Adipocyte (in vitro differentiated cells): ENCODE measurements at regions not wholly inside any gene's neighbourhood (a gene's known extent, or its start where the extent isn't known, plus 50 kb on each side); places are given as distances from the start of the nearest gene placed in this dataset.
A peak's percentile ranks its signal among the peaks of the same experiment; 100 is the strongest.

Experiments used
- DNase-seq: peaks from one replicate; pipeline ENCODE4 v3.0.0-alpha.2; 2015; ENCODE audit warnings: low read depth
- H3K27me3 ChIP-seq: replicated peaks from 2 replicates; pipeline ENCODE4 v1.7.0; 2013; ENCODE audit warnings: mild to moderate bottlenecking, low read length, moderate library complexity; ENCODE audit not compliant: control insufficient read depth, insufficient read depth
- H3K36me3 ChIP-seq: 2 replicates; pipeline ENCODE4 v1.7.0; 2013; ENCODE audit warnings: low read length, mild to moderate bottlenecking, moderate library complexity; ENCODE audit not compliant: control insufficient read depth, insufficient read depth, severe bottlenecking
- H3K4me1 ChIP-seq: 2 replicates; pipeline ENCODE4 v1.7.0; 2013; ENCODE audit warnings: mild to moderate bottlenecking, low read length, moderate library complexity; ENCODE audit not compliant: control insufficient read depth, insufficient read depth
- H3K4me3 ChIP-seq: 2 replicates; pipeline ENCODE4 v1.7.0; 2013; ENCODE audit warnings: mild to moderate bottlenecking, low read length, moderate library complexity
- H3K9ac ChIP-seq: 2 replicates; pipeline ENCODE4 v1.7.0; 2013; ENCODE audit warnings: mild to moderate bottlenecking, low read length, moderate library complexity
- H3K9me3 ChIP-seq: 2 replicates; pipeline ENCODE4 v1.7.0; 2013; ENCODE audit warnings: mild to moderate bottlenecking, low read length, moderate library complexity; ENCODE audit not compliant: control insufficient read depth

DNA sequence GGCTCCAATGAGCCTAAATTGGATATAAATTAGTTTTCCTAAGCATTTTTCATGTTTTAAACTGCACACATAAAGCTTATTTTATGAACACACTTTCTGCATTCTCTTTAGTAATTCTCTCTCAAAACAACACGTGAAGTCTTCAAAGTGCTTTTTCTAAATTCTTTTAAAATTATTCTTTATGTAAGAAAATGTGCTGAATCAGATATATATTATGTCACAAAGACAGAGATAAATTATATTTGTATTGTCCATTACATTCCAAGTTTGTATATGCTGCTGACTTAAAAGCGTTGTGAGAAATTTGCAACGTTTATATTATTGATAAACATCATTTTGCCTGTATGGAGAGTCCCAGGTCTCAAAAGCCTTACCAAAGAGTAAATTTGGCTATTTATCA, 465.2 kb downstream of the BCAT1 start:
- Histone ChIP-seq H3K9me3 (no peaks in the 10 kb centered on the region), H3K4me1 (peaks cover 43% of the 10 kb centered on the region), H3K27me3 (no peaks in the 10 kb centered on the region), H3K4me3 (no peak overlapping the region), H3K9ac (no peak overlapping the region), H3K36me3 (no peaks in the 10 kb centered on the region)
- no peak for DNase-seq

DNA sequence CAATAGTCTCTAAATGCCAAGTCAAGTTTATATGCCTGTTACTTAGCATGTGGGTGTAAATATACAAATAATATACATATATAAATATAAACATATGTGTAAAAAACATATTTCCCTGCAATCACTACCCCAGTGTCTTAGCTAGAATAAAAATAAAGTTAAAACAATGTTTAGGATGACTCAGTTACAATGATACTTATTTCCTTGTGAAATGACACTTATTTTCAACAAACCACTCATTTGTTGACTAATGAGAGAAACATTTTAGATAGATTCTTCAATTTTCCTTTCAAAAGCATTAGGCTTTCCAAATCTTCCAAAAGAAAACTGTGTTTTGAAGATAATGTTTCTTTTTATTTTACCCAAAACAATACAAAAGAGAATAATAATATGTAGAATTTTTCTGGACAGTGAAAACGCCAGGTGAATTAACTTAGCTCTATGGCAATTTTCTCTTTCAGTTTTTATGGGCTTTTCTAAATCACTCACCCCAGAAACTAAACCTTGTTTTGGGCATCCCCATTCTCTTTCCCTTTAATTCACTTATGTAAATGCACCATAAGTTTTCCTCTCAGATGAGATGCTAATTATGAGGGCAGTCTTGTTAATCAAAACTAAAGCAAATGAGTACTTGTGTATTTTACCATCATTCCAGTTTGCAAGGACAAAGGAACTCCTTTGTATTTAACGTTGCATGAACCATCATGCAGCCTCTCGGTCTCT, 465.9 kb downstream of the BCAT1 start:
- no peak overlapping the region for H3K4me3 ChIP-seq
- no peaks in the 10 kb centered on the region for H3K36me3 ChIP-seq
- no peak for DNase-seq
- peak overlapping the region; percentile 17 for H3K9ac ChIP-seq
- H3K4me1 ChIP-seq = peaks cover 36% of the 10 kb centered on the region
- H3K9me3 ChIP-seq = no peaks in the 10 kb centered on the region
- H3K27me3 ChIP-seq = no peaks in the 10 kb centered on the region

DNA sequence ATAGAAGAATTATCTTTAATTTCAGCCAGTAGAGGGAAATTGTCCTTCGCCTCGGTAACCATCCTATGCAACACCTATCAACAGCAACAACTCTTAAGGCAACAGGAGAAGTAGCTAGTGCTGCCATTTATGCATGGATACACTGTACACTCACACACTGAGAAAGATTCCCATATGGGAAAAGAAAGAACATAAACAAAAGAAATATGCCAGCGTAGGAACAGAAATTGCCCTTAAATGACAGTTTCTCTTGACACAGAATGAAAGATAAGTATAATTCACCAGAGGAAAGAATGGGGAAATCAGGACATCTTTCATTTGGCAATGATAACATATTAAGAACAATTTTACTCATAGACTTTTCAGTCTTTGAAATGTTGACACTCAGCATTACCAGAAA, 466.9 kb downstream of the BCAT1 start:
- H3K4me3 ChIP-seq = no peak overlapping the region
- no peaks in the 10 kb centered on the region for H3K36me3 ChIP-seq
- peaks cover 26% of the 10 kb centered on the region for H3K4me1 ChIP-seq
- DNase-seq = no peak
- no peaks in the 10 kb centered on the region for H3K27me3 ChIP-seq
- no peaks in the 10 kb centered on the region for H3K9me3 ChIP-seq
- no peak overlapping the region for H3K9ac ChIP-seq

DNA sequence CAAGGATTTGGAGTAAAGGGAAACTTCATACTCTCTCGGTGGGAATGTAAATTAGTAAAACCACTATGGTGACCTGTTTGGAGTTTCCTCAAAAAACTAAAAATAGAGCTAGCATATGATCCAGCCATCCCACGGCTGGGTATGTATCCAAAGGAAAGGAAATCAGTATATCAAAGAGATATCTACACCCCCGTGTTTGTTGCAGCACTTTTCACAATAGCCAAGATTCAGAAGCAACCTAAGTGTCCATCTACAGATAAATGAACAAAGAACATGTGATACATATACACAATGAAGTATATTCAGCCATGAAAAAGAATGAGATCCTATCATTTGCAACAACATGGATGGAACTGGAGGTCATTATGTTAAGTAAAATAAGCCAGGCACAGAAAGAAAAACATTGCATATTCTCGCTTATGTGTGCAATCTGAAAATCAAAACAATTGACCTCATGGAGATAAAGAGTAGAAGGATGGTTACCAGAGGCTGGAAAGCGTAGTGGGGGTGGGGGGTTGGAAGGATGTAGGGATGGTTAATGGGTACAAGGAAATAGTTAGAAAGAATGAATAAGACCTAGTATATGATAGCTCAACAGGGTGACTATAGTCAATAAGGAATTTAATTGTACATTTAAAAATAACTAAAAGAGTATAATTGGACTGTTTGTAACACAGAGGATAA, 468.0 kb downstream of the BCAT1 start:
- H3K9ac ChIP-seq = no peak overlapping the region
- H3K27me3 ChIP-seq = no peaks in the 10 kb centered on the region
- H3K4me3 ChIP-seq = no peak overlapping the region
- peaks cover 21% of the 10 kb centered on the region for H3K4me1 ChIP-seq
- H3K9me3 ChIP-seq = no peaks in the 10 kb centered on the region
- DNase-seq = no peak
- H3K36me3 ChIP-seq = no peaks in the 10 kb centered on the region

DNA sequence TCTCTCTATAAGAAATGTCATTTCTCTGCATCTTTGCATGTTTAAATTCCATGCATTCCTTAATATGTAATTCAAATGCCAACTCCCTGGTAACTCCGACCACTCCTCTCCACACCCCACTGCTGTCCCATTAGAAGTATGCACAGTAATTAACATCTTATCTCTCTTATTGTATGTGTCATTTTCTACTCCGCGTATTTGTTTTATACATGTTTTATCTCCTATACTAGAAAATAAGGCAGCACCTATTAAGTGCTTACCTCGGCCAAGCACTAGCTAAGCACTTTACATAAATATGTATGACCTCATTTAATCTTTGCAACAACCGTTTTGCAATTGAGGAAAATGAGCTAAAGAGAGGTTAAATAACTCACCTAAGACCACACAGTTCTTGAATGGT, 469.8 kb downstream of the BCAT1 start:
- no peak overlapping the region for H3K9ac ChIP-seq
- DNase-seq = no peak

DNA sequence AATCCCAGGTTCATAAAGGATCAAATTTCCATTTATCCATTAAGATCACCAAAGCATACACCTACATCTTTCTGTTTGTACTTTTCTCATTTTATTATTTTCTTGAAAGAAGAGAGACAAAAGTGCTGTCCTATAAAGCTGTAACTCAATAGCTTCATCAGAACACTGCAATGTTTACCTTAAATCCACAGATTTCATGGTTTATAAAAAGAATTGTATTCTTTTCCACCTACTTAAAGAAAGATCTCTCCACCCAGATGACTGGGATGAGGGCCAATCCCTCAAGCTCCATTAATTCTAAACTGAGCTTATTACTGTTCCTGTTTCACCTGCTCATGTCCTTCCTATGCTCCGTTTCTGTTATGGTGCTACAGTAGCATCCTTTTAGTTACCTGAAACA, 470.6 kb downstream of the BCAT1 start:
- peaks cover 17% of the 10 kb centered on the region for H3K4me1 ChIP-seq
- H3K27me3 ChIP-seq = no peaks in the 10 kb centered on the region
- H3K9me3 ChIP-seq = no peaks in the 10 kb centered on the region
- no peak for DNase-seq
- H3K4me3 ChIP-seq = no peak overlapping the region
- no peak overlapping the region for H3K9ac ChIP-seq
- no peaks in the 10 kb centered on the region for H3K36me3 ChIP-seq

More for the DNA sequence above, 469.8 kb downstream of the BCAT1 start:
- H3K9me3 ChIP-seq = no peaks in the 10 kb centered on the region
- H3K36me3 ChIP-seq = no peaks in the 10 kb centered on the region
- H3K4me3 ChIP-seq = no peak overlapping the region
- H3K27me3 ChIP-seq = no peaks in the 10 kb centered on the region
- H3K4me1 ChIP-seq = peaks cover 21% of the 10 kb centered on the region

DNA sequence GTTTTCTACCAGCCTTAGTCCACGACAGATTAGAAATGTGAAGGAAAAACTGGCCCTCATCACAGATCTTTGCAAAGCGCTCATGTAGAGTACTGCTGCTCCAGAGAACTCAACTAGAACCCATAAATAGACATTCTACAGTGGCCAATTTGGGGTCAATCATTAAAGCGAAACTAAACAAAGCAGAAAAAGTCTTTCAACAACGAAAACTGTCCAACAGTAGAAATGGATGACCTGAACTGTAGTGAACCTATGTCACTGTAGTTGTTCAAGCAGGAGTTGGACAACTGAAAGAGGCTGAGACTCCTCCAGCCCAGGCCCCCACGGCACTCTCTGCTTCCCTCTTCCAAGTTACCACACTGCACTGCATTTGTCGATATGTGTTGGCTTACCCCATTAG, 472.6 kb downstream of the BCAT1 start:
- Histone ChIP-seq H3K4me3 (no peak overlapping the region), H3K27me3 (no peaks in the 10 kb centered on the region), H3K9ac (no peak overlapping the region), H3K9me3 (no peaks in the 10 kb centered on the region), H3K36me3 (no peaks in the 10 kb centered on the region), H3K4me1 (no peaks in the 10 kb centered on the region)
- DNase-seq = no peak

DNA sequence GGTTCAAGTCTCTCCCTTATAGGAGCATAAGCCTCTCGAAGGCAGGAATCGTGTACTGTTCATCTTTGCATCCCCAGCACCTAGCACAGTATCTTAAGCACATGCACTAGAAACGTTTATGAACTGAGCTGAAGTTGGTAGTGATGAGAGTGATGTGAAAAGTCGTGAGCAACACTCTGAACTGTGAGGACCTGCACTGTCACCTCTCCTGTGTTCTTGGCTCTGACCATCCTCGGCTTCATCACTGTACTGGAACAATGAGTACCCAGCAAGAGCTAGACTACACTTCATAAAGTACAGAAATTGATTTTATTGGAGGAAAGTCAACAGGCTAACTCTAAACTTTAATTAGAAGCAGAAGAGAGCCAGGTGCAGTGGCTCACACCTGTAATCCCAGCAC, 473.6 kb downstream of the BCAT1 start:
- DNase-seq = no peak
- no peak overlapping the region for H3K9ac ChIP-seq
- no peaks in the 10 kb centered on the region for H3K9me3 ChIP-seq
- no peaks in the 10 kb centered on the region for H3K36me3 ChIP-seq
- H3K27me3 ChIP-seq = no peaks in the 10 kb centered on the region
- H3K4me1 ChIP-seq = peaks cover 1% of the 10 kb centered on the region
- H3K4me3 ChIP-seq = no peak overlapping the region

DNA sequence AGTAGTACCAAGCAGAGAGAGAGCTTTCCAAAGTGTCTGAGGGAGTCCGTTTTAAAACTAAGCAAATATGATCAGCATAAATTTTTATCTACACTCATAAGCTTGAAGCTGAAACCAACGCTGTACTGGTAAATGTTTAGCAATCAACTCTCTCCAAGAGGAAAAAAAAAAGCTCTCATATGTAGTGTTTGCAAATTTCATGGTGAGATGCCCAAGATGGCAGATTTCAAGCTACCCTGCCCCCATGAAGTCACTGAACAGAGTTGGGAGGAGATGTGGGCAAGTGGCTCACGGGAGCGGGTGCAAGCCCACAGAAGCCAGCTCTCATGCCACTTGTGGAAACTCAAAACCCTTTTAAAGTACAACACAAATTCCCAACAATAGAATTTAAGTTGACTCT, 475.8 kb downstream of the BCAT1 start:
- no peak for DNase-seq
- Histone ChIP-seq H3K4me1 (peaks cover 9% of the 10 kb centered on the region), H3K27me3 (no peaks in the 10 kb centered on the region), H3K9me3 (no peaks in the 10 kb centered on the region), H3K4me3 (no peak overlapping the region), H3K9ac (no peak overlapping the region), H3K36me3 (no peaks in the 10 kb centered on the region)

DNA sequence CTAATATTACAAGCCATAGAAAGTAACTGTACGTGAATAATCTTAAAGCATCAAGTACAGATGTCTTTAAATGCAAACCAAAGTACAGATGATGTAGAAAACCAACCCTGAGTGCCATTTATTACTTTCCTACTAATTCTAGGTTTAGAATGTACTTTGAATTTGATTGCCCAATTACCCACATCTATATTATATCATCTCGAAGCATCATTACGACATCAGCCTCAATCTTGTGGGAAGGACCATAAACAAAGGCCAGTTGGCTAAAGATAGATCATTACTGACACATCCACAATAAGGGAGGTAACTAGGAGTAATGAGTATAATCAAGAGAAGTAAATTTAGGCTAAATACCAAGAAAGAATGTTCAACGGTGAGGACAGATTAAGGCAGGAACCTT, 478.9 kb downstream of the BCAT1 start:
- Histone ChIP-seq H3K4me1 (peaks cover 9% of the 10 kb centered on the region), H3K4me3 (no peak overlapping the region), H3K27me3 (no peaks in the 10 kb centered on the region), H3K36me3 (no peaks in the 10 kb centered on the region), H3K9me3 (no peaks in the 10 kb centered on the region), H3K9ac (no peak overlapping the region)
- no peak for DNase-seq

DNA sequence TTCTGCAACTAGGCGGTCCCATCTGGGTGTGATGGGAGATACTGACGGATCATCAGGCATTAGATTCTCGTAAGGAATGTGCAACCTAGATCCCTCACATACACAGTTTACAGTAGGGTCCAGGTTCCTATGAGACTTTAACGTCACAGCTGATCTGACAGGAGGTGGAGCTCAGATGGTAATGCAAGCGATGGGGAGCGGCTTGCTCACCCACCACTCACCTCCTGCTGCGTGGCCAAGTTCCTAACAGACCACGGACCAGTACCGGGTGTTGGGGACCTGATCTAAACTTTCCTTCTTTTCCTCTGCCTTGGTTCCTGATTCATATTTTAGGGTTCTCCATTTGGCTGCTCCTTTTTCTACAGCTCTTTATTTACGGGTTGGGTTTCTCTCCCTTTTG, 479.8 kb downstream of the BCAT1 start:
- no peaks in the 10 kb centered on the region for H3K27me3 ChIP-seq
- H3K4me1 ChIP-seq = peaks cover 9% of the 10 kb centered on the region
- H3K4me3 ChIP-seq = no peak overlapping the region
- no peak overlapping the region for H3K9ac ChIP-seq
- DNase-seq = no peak
- H3K9me3 ChIP-seq = no peaks in the 10 kb centered on the region
- no peaks in the 10 kb centered on the region for H3K36me3 ChIP-seq

DNA sequence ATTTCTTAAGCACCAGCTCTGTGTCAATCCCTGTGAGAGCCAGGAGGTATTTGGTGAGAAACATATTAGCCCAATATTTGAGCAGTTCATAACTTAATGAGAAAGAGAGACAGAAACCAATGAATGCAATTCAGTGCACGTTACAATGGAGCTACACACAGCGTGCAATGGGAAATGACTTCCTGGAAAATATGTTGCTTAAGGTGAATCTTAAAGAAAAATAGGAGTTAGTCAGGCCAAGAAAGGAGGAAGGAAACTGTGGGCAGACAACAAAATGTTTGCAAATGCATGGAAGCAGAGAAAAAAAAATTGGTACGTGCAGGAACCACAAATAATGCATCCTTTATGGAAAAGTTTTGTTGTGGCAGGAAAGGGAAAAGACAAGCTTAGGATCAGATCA, 481.7 kb downstream of the BCAT1 start:
- no peaks in the 10 kb centered on the region for H3K9me3 ChIP-seq
- peaks cover 9% of the 10 kb centered on the region for H3K4me1 ChIP-seq
- DNase-seq = no peak

More for the DNA sequence above, 481.7 kb downstream of the BCAT1 start:
- no peaks in the 10 kb centered on the region for H3K27me3 ChIP-seq
- H3K9ac ChIP-seq = no peak overlapping the region
- no peak overlapping the region for H3K4me3 ChIP-seq
- H3K36me3 ChIP-seq = no peaks in the 10 kb centered on the region
